CD14-positive monocyte (primary cell): ENCODE measurements at regions not wholly inside any gene's neighbourhood (a gene's known extent, or its start where the extent isn't known, plus 50 kb on each side); places are given as distances from the start of the nearest gene placed in this dataset.

Experiments
- DNase-seq, 3 donors: peaks; one replicate each; pipeline ENCODE4 v3.0.0-alpha.2; 2011 to 2022
- H2AFZ ChIP-seq: 2 replicates; pipeline ENCODE4 v1.6.0; 2012; ENCODE audit warnings: mild to moderate bottlenecking, low read depth, low read length, inconsistent platforms; ENCODE audit not compliant: insufficient read depth, poor library complexity, severe bottlenecking
- H3K27ac ChIP-seq, 2 donors: 1 replicate in 1 of 2; 2 replicates in 1 of 2; pipeline ENCODE4 v1.5.1; 2012 to 2013; ENCODE audit warnings: low read length in 2 of 2, control low read depth in 1 of 2, inconsistent platforms in 1 of 2, low read depth in 1 of 2, mild to moderate bottlenecking in 1 of 2
- H3K27me3 ChIP-seq, 2 donors: one replicate each; pipeline versions ENCODE4 v1.6.0 to v1.6.1; 2011 to 2013; ENCODE audit warnings: low read length in 2 of 2; ENCODE audit not compliant: control insufficient read depth in 2 of 2, insufficient read depth in 2 of 2
- H3K36me3 ChIP-seq, 2 donors: replicated peaks in 1 of 2; 1 replicate in 1 of 2; 2 replicates in 1 of 2; pipeline versions ENCODE4 v1.5.1 to v1.6.1; 2012 to 2013; ENCODE audit warnings: low read length in 2 of 2, control low read depth in 1 of 2, inconsistent platforms in 1 of 2, mild to moderate bottlenecking in 1 of 2; ENCODE audit not compliant: insufficient read depth in 2 of 2, control insufficient read depth in 1 of 2
- H3K4me1 ChIP-seq, 2 donors: 1 replicate in 1 of 2; 2 replicates in 1 of 2; pipeline versions ENCODE4 v1.5.1 to v1.6.1; 2012 to 2013; ENCODE audit warnings: low read length in 2 of 2, control low read depth in 1 of 2, inconsistent platforms in 1 of 2, mild to moderate bottlenecking in 1 of 2, moderate library complexity in 1 of 2; ENCODE audit not compliant: insufficient read depth in 2 of 2, control insufficient read depth in 1 of 2
- H3K4me2 ChIP-seq: replicated peaks from 2 replicates; pipeline ENCODE3; 2012; ENCODE audit warnings: low read length, moderate library complexity, mild to moderate bottlenecking; ENCODE audit not compliant: poor library complexity, severe bottlenecking; ENCODE audit errors: extremely low read depth
- H3K4me3 ChIP-seq, 3 experiments: fragments of 200-600 bp in 1 of 3; sonication (generic) in 1 of 3; replicated peaks in 1 of 3; 1 replicate in 2 of 3; 2 replicates in 1 of 3; pipeline ENCODE4 v1.5.1; 2011 to 2013; ENCODE audit warnings: low read length in 3 of 3, mild to moderate bottlenecking in 3 of 3, control low read depth in 2 of 3, low read depth in 2 of 3, inconsistent platforms in 1 of 3, moderate library complexity in 1 of 3
- H3K79me2 ChIP-seq: 2 replicates; pipeline ENCODE4 v1.6.0; 2012; ENCODE audit warnings: mild to moderate bottlenecking, control low read depth, inconsistent platforms, low read length, moderate library complexity; ENCODE audit not compliant: insufficient read depth
- H3K9ac ChIP-seq: 2 replicates; pipeline ENCODE4 v1.6.0; 2017; ENCODE audit warnings: low read length, mild to moderate bottlenecking; ENCODE audit not compliant: insufficient read depth, poor library complexity, severe bottlenecking
- H3K9me3 ChIP-seq, 2 donors: replicated peaks in 1 of 2; 1 replicate in 1 of 2; 2 replicates in 1 of 2; pipeline versions ENCODE4 v1.5.1 to v1.6.1; 2012 to 2013; ENCODE audit warnings: low read length in 2 of 2, control low read depth in 1 of 2; ENCODE audit not compliant: control insufficient read depth in 1 of 2, insufficient read depth in 1 of 2
- H4K20me1 ChIP-seq: 2 replicates; pipeline ENCODE4 v1.6.0; 2012; ENCODE audit warnings: mild to moderate bottlenecking, low read length, control low read depth, moderate library complexity; ENCODE audit not compliant: insufficient read depth
- H3K27ac Mint-ChIP-seq, 7 donors: one replicate each; pipeline ENCODE4 v1.8.0; 2020; ENCODE audit warnings: mild to moderate bottlenecking in 7 of 7, mixed read lengths in 7 of 7, moderate library complexity in 6 of 7, inconsistent platforms in 2 of 7
- H3K27me3 Mint-ChIP-seq, 3 donors: one replicate each; pipeline ENCODE4 v1.8.0; 2021 to 2022; ENCODE audit warnings: low read depth in 3 of 3, mild to moderate bottlenecking in 3 of 3, mixed read lengths in 3 of 3, moderate library complexity in 3 of 3, inconsistent platforms in 1 of 3
- H3K36me3 Mint-ChIP-seq, 2 donors: one replicate each; pipeline ENCODE4 v1.8.0; 2020; ENCODE audit warnings: mixed read lengths in 2 of 2, inconsistent platforms in 1 of 2, mild to moderate bottlenecking in 1 of 2
- H3K4me1 Mint-ChIP-seq: one replicate; pipeline ENCODE4 v1.8.0; 2020; ENCODE audit warnings: mild to moderate bottlenecking, mixed read lengths
- H3K4me3 Mint-ChIP-seq, 2 donors: one replicate each; pipeline ENCODE4 v1.8.0; 2020; ENCODE audit warnings: mild to moderate bottlenecking in 2 of 2, mixed read lengths in 2 of 2, moderate library complexity in 1 of 2
- H3K9me3 Mint-ChIP-seq, 7 donors: one replicate each; pipeline ENCODE4 v1.8.0; 2020 to 2022; ENCODE audit warnings: mixed read lengths in 7 of 7, mild to moderate bottlenecking in 6 of 7, moderate library complexity in 6 of 7, inconsistent platforms in 2 of 7
- WGBS: methylation state at CpG from one replicate; pipeline ENCODE4 v1.1.5; 2013; ENCODE audit warnings: missing lambda C conversion rate; ENCODE audit not compliant: insufficient coverage; 5-methylcytosine and 5-hydroxymethylcytosine counted together
- intact Hi-C, 2 donors: fragments of 100-400 bp; cut with micrococcal nuclease; formaldehyde crosslinking; loops; one replicate each; pipeline versions ENCODE4 v1.15.0 to v1.15.1; 2023
- TF ChIP-seq, protein P1 (sequence below): fragments of 200-600 bp; IDR thresholded peaks from one replicate; pipeline ENCODE4 v1.8.0; 2022; ENCODE audit warnings: antibody characterized with exemption, mild to moderate bottlenecking

GRCh38 chr10:14407567-14407966, 76.8 kb upstream of the FRMD4A start:
- Histone ChIP-seq H4K20me1 (no peaks in the 10 kb centered on the region), H3K27ac (no peak overlapping the region), H3K9me3 (no peaks in the 10 kb centered on the region), H3K4me1 (no peaks in the 10 kb centered on the region), H3K9ac (no peak overlapping the region), H3K4me3 (no peak overlapping the region), H2AFZ (no peak overlapping the region), H3K36me3 (no peaks in the 10 kb centered on the region), H3K27me3 (peaks cover 0 to 1% of the 10 kb centered on the region in 2 donors), H3K79me2 (no peaks in the 10 kb centered on the region), H3K4me2 (no peak overlapping the region)
- 100% methylated on average over 5 of the region's 7 CpGs for WGBS
- H3K27ac Mint-ChIP-seq, result no peak overlapping the region
- intact Hi-C loops, result no loop called here
- peaks cover 3% of the 10 kb centered on the region for H3K4me1 Mint-ChIP-seq
- no peak for DNase-seq
- H3K36me3 Mint-ChIP-seq, result no peaks in the 10 kb centered on the region
- H3K27me3 Mint-ChIP-seq, result peaks cover 5 to 22% (median 13%) of the 10 kb centered on the region in 3 donors
- TF ChIP-seq, protein P1, sequence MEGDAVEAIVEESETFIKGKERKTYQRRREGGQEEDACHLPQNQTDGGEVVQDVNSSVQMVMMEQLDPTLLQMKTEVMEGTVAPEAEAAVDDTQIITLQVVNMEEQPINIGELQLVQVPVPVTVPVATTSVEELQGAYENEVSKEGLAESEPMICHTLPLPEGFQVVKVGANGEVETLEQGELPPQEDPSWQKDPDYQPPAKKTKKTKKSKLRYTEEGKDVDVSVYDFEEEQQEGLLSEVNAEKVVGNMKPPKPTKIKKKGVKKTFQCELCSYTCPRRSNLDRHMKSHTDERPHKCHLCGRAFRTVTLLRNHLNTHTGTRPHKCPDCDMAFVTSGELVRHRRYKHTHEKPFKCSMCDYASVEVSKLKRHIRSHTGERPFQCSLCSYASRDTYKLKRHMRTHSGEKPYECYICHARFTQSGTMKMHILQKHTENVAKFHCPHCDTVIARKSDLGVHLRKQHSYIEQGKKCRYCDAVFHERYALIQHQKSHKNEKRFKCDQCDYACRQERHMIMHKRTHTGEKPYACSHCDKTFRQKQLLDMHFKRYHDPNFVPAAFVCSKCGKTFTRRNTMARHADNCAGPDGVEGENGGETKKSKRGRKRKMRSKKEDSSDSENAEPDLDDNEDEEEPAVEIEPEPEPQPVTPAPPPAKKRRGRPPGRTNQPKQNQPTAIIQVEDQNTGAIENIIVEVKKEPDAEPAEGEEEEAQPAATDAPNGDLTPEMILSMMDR, result no peak
- no peak overlapping the region for H3K4me3 Mint-ChIP-seq
- peaks cover 0 to 2% (median 0%) of the 10 kb centered on the region in 7 donors for H3K9me3 Mint-ChIP-seq

DNA sequence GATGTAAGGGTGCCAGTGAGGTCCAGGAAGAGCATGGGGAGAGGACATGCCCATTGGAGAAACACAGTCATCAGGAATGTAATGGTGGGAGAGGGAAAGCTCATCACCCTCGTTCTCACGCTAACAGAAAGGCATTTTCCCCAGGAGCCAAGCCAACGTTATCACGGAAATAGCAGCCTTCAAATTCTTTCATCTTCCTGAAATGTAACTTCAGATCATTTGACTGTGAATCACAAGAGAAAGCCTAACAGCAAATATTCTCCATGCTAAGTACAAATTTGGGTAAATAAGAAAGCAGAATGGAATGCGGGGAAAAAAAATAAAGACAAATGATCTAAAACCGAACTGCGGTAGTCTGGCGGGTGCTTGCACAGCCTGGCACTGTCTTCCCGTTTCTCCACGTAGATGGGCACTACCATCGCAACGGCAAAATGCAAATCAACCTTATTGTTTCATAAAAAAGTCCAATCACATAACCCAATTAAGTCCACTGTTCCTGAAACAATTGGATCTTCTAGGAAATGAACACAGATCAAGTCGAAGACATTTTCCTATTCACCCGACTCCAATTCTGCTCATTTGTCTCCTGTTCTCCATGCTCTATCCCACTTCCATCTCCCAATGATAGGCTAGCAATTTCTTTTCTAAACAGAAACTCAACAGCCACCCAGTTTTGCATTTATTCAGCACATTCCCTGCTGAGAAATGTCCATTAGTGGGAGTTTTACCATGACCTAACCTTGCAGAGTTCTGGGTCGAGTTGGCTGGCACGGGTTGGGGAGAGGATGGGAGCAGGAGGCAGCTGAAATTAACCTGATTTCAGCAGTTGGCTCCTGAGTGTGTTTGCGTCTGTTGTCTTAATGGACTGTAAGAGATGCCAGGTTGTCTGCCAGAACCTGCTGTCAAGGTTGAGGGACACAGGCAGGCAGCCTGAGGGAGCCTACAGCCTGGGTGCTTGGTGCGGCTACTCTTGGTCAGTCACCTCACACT, 74.6 kb upstream of the FRMD4A start:
- intact Hi-C loops, result no loop called here
- peaks cover 3% of the 10 kb centered on the region for H3K4me1 Mint-ChIP-seq
- H3K9me3 Mint-ChIP-seq, result peaks cover 0 to 2% (median 0%) of the 10 kb centered on the region in 7 donors
- no peak overlapping the region for H3K4me3 ChIP-seq
- H3K36me3 Mint-ChIP-seq, result no peaks in the 10 kb centered on the region
- H3K9me3 ChIP-seq, result no peaks in the 10 kb centered on the region
- no peak overlapping the region for H3K27ac Mint-ChIP-seq
- H3K79me2 ChIP-seq, result no peaks in the 10 kb centered on the region
- H3K9ac ChIP-seq, result no peak overlapping the region
- DNase-seq, result no peak
- TF ChIP-seq, protein P1, result no peak
- H3K4me1 ChIP-seq, result no peaks in the 10 kb centered on the region
- H3K27ac ChIP-seq, result no peak overlapping the region
- H2AFZ ChIP-seq, result no peak overlapping the region
- no peaks in the 10 kb centered on the region for H3K36me3 ChIP-seq
- H3K4me2 ChIP-seq, result no peak overlapping the region
- H3K27me3 Mint-ChIP-seq, result peaks cover 6 to 25% (median 10%) of the 10 kb centered on the region in 3 donors
- H4K20me1 ChIP-seq, result no peaks in the 10 kb centered on the region
- H3K27me3 ChIP-seq, result no peaks in the 10 kb centered on the region
- WGBS, result 95% methylated on average over 11 of the region's 18 CpGs
- H3K4me3 Mint-ChIP-seq, result no peak overlapping the region
